HUES6 (cell line): ENCODE measurements at regions not wholly inside any gene's neighbourhood (a gene's known extent, or its start where the extent isn't known, plus 50 kb on each side); places are given as distances from the start of the nearest gene placed in this dataset.
"Not testable (repeated sequence)": the region's sequence is repeated elsewhere in the genome, so short reads cannot be mapped to it uniquely, and the experiment has no call there.

Experiments
- H3K27ac ChIP-seq: 2 replicates; pipeline ENCODE4 v1.7.0; 2013; ENCODE audit warnings: low read depth, mild to moderate bottlenecking, low read length, inconsistent platforms
- H3K27me3 ChIP-seq: 2 replicates; pipeline ENCODE4 v1.6.1; 2013; ENCODE audit warnings: low read length; ENCODE audit not compliant: control insufficient read depth, insufficient read depth
- H3K36me3 ChIP-seq: 2 replicates; pipeline ENCODE4 v1.6.1; 2013; ENCODE audit warnings: low read length; ENCODE audit not compliant: control insufficient read depth, insufficient read depth
- H3K4me1 ChIP-seq: 2 replicates; pipeline ENCODE4 v1.6.1; 2013; ENCODE audit warnings: low read length; ENCODE audit not compliant: control insufficient read depth, insufficient read depth
- H3K4me3 ChIP-seq: 2 replicates; pipeline ENCODE4 v1.5.1; 2013; ENCODE audit warnings: low read depth, low read length
- H3K9ac ChIP-seq: one replicate; pipeline ENCODE4 v1.6.1; 2013; ENCODE audit warnings: mild to moderate bottlenecking, low read length
- H3K9me3 ChIP-seq: 2 replicates; pipeline ENCODE4 v1.6.1; 2013; ENCODE audit warnings: low read depth, low read length; ENCODE audit not compliant: control insufficient read depth, insufficient read depth

- Histone ChIP-seq H3K9ac (no peak overlapping the region), H3K27ac (no peak overlapping the region), H3K4me1 (peaks cover 13% of the 10 kb centered on the region), H3K9me3 (no peaks in the 10 kb centered on the region), H3K4me3 (no peak overlapping the region), H3K27me3 (no peaks in the 10 kb centered on the region), H3K36me3 (no peaks in the 10 kb centered on the region)
These were observed 197.2 kb upstream of the CSNK1A1L start for GRCh38 chr13:37302686-37303085.

GRCh38 chr13:37295573-37295972 lies 190.1 kb upstream of the CSNK1A1L start:
- no peaks in the 10 kb centered on the region for H3K27me3 ChIP-seq
- no peak overlapping the region for H3K27ac ChIP-seq
- no peaks in the 10 kb centered on the region for H3K9me3 ChIP-seq
- H3K36me3 ChIP-seq = no peaks in the 10 kb centered on the region
- H3K4me3 ChIP-seq = no peak overlapping the region
- H3K9ac ChIP-seq = no peak overlapping the region
- H3K4me1 ChIP-seq = no peaks in the 10 kb centered on the region

- Histone ChIP-seq H3K27me3 (no peaks in the 10 kb centered on the region), H3K9me3 (no peaks in the 10 kb centered on the region), H3K4me3 (no peak overlapping the region), H3K27ac (no peak overlapping the region), H3K9ac (no peak overlapping the region), H3K36me3 (no peaks in the 10 kb centered on the region), H3K4me1 (no peaks in the 10 kb centered on the region)
These were observed 189.6 kb upstream of the CSNK1A1L start for GRCh38 chr13:37295071-37295470.

- Histone ChIP-seq H3K36me3 (no peaks in the 10 kb centered on the region), H3K27me3 (no peaks in the 10 kb centered on the region), H3K4me1 (no peaks in the 10 kb centered on the region), H3K9ac (no peak overlapping the region), H3K4me3 (no peak overlapping the region), H3K27ac (no peak overlapping the region), H3K9me3 (no peaks in the 10 kb centered on the region)
These were observed 189.0 kb upstream of the CSNK1A1L start for GRCh38 chr13:37294472-37294871.

DNA sequence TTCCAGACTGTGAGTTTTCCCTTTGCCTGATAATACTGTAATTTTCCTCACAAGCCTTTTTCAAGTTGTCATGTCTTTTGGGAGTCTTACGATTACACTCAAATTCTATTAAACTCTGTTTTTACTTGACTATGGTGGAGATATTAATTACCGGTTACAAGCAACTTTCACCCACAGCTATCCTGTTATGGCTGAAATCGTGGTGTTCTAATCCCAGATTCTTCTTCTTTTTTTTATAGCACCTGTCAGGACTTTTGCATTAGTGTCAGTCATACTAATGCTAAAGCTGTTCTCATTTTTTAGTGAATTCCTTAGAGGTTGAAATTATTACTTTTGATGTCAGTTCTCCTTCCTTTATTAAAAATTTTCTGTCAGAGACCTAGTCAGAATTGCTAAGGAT lies 187.8 kb upstream of the CSNK1A1L start:
- no peaks in the 10 kb centered on the region for H3K4me1 ChIP-seq
- no peak overlapping the region for H3K9ac ChIP-seq
- no peak overlapping the region for H3K27ac ChIP-seq
- H3K36me3 ChIP-seq = no peaks in the 10 kb centered on the region
- no peak overlapping the region for H3K4me3 ChIP-seq
- H3K27me3 ChIP-seq = no peaks in the 10 kb centered on the region
- H3K9me3 ChIP-seq = no peaks in the 10 kb centered on the region

- Histone ChIP-seq H3K27me3 (no peaks in the 10 kb centered on the region), H3K9ac (no peak overlapping the region), H3K36me3 (no peaks in the 10 kb centered on the region), H3K4me1 (no peaks in the 10 kb centered on the region), H3K9me3 (no peaks in the 10 kb centered on the region), H3K4me3 (no peak overlapping the region), H3K27ac (no peak overlapping the region)
These were observed 185.4 kb upstream of the CSNK1A1L start for GRCh38 chr13:37290716-37291505.

GRCh38 chr13:37289212-37289935 lies 183.9 kb upstream of the CSNK1A1L start:
- Histone ChIP-seq H3K27ac (no peak overlapping the region), H3K9ac (no peak overlapping the region), H3K4me3 (no peak overlapping the region), H3K4me1 (no peaks in the 10 kb centered on the region), H3K36me3 (no peaks in the 10 kb centered on the region), H3K27me3 (no peaks in the 10 kb centered on the region), H3K9me3 (no peaks in the 10 kb centered on the region)

DNA sequence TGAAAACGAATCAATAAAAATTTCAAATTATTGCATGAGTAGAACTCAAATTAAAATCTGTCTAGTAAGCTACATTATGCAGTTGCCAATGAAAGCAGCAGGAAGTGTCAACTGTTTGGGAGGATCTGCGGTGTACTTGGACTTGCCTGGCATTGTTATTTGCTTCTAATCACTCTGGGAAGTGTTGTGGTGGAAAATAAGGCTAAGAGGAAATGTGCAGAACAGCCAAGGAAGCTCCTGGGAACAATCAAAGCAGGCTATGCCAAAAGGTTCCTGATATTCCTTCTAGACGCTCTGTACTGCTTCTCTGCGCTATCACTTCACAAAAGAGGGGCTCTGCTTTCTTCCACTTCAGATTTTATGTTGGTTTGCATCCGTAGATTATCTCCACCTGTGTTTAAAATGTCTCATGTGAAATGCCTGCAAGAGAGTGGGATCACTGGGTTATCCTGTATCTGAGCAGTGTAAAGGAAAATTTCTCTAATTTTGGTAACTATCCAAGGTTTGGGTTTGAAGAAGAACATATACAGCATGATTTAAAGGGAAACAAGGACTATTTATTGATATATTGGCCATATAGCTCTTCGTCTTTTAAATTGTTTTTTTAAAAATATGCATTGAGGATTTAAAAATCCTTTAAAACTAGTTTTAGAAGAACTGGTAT lies 182.7 kb upstream of the CSNK1A1L start:
- H3K9me3 ChIP-seq = no peaks in the 10 kb centered on the region

DNA sequence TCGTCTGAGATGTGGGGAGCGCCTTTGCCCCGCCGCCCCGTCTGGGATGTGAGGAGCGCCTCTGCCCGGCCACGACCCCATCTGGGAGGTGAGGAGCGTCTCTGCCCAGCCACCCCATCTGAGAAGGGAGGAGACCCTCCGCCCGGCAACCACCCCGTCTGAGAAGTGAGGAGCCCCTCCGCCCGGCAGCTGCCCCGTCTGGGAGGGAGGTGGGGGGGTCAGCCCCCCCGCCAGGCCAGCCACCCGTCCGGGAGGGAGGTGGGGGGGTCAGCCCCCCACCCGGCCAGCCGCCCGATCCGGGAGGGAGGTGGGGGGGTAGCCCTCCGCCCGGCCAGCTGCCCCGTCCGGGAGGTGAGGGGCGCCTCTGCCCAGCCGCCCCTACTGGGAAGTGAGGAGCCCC lies 174.8 kb upstream of the CSNK1A1L start:
- H3K27me3 ChIP-seq, H3K4me3 ChIP-seq, H3K27ac ChIP-seq, H3K9me3 ChIP-seq, H3K9ac ChIP-seq, H3K36me3 ChIP-seq, H3K4me1 ChIP-seq: not testable (repeated sequence)

More for the DNA sequence above, 182.7 kb upstream of the CSNK1A1L start:
- H3K27ac ChIP-seq = no peak overlapping the region
- H3K36me3 ChIP-seq = no peaks in the 10 kb centered on the region
- no peak overlapping the region for H3K4me3 ChIP-seq
- H3K9ac ChIP-seq = no peak overlapping the region
- H3K4me1 ChIP-seq = no peaks in the 10 kb centered on the region
- no peaks in the 10 kb centered on the region for H3K27me3 ChIP-seq

DNA sequence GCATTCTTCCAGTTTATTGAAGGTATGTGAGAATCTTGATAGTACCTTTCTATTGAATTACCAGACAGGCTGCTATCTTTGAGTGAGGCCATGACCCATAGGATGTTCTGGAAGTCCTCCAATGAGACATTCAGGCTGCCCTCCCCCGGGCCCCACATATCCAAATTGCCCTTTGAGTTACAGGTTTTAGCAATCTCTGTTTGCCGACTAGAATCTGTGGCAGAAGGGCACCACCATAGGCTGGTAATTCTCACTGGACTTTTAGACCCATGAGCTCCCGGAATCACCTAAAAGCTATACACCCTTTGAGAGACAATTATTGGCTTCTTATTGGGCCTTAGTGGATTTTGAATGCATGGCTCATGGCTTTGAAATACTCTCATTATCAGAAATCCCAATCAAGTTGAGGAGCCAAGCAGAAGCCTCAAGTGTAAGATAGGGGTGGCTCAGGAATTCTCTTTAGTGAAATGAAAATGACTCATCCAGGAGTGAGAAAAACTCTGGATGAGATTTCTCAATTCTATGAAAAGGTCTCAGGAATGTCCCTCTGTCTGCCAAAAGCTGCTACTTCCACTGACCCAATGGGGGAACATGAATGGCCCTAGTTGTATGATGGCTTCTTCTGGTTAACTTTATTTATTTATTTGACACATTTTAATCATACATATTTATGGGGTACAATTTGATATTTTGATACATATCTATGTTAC lies 172.1 kb upstream of the CSNK1A1L start:
- Histone ChIP-seq H3K4me3 (no peak overlapping the region), H3K36me3 (no peaks in the 10 kb centered on the region), H3K9me3 (peaks cover 7% of the 10 kb centered on the region), H3K9ac (no peak overlapping the region), H3K4me1 (no peaks in the 10 kb centered on the region), H3K27ac (no peak overlapping the region), H3K27me3 (no peaks in the 10 kb centered on the region)
